IMR-90 (cell line): ENCODE measurements at regions not wholly inside any gene's neighbourhood (a gene's known extent, or its start where the extent isn't known, plus 50 kb on each side); places are given as distances from the start of the nearest gene placed in this dataset.

ENCODE experiments used
- BHLHE40 ChIP-seq: fragments of 150-350 bp; IDR thresholded peaks from 2 replicates; pipeline ENCODE4 v1.6.1; 2016; ENCODE audit warnings: mild to moderate bottlenecking, low read depth, low read length
- CEBPB ChIP-seq: IDR thresholded peaks from 2 replicates; pipeline ENCODE4 v1.6.1; 2012; ENCODE audit warnings: low read depth, low read length, improper control_type of control experiment
- CHD1 ChIP-seq: IDR thresholded peaks from 2 replicates; pipeline ENCODE4 v1.6.1; 2012; ENCODE audit warnings: low read depth, low read length, improper control_type of control experiment
- ELK1 ChIP-seq: fragments of 150-350 bp; IDR thresholded peaks from 2 replicates; pipeline ENCODE4 v1.6.1; 2016; ENCODE audit warnings: low read depth, mild to moderate bottlenecking, low read length, moderate library complexity, borderline replicate concordance
- MAFK ChIP-seq: IDR thresholded peaks from 2 replicates; pipeline ENCODE4 v1.6.1; 2012; ENCODE audit warnings: low read depth, low read length, improper control_type of control experiment
- MXI1 ChIP-seq: IDR thresholded peaks from 2 replicates; pipeline ENCODE4 v1.6.1; 2012; ENCODE audit warnings: low read depth, mild to moderate bottlenecking, low read length, moderate library complexity, borderline replicate concordance
- NFE2L2 ChIP-seq: fragments of 150-350 bp; IDR thresholded peaks from 2 replicates; pipeline ENCODE4 v1.6.1; 2016; ENCODE audit warnings: low read depth, mild to moderate bottlenecking, low read length
- POLR2A ChIP-seq: IDR thresholded peaks from 2 replicates; pipeline ENCODE4 v1.6.1; 2012; ENCODE audit warnings: mild to moderate bottlenecking, low read depth, low read length
- RAD21 ChIP-seq: IDR thresholded peaks from 2 replicates; pipeline ENCODE4 v1.6.1; 2012; ENCODE audit warnings: low read length, improper control_type of control experiment
- RCOR1 ChIP-seq: IDR thresholded peaks from 2 replicates; pipeline ENCODE4 v1.6.1; 2012; ENCODE audit warnings: mild to moderate bottlenecking, low read length, improper control_type of control experiment; ENCODE audit not compliant: insufficient replicate concordance
- RFX5 ChIP-seq: IDR thresholded peaks from 2 replicates; pipeline ENCODE4 v1.8.0; 2012; ENCODE audit warnings: low read depth, mild to moderate bottlenecking, low read length, moderate library complexity
- SMC3 ChIP-seq: fragments of 150-350 bp; IDR thresholded peaks from 2 replicates; pipeline ENCODE4 v1.6.1; 2016; ENCODE audit warnings: low read depth, mild to moderate bottlenecking, antibody characterized with exemption, low read length, moderate library complexity
- USF2 ChIP-seq: fragments of 150-350 bp; IDR thresholded peaks from 2 replicates; pipeline ENCODE4 v1.6.1; 2017; ENCODE audit warnings: mild to moderate bottlenecking, antibody characterized with exemption, low read length, low read depth
- TF ChIP-seq, protein P1 (sequence below): conservative IDR thresholded peaks from 2 replicates; pipeline ENCODE4 v1.5.1; 2012; ENCODE audit warnings: mild to moderate bottlenecking, low read depth, low read length, improper control_type of control experiment

DNA sequence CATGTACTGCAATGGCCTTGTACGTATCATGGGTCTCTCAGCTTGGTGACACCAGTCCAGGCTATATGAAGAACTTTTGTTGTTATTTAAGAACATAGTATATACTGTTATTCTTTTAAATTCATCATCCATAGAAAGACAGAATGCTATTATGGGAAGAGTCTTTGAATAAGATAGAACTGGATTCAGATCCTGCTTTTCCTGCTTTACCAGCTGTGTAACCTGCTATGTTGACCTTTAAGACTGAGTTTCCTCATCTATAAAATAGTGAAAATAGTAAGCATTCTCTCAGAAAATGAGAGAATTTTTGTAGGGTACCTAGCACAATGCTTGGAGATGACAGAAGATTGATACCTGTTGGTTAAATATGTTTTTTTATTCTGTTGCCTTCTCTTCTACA, 204.1 kb upstream of the TBL1XR1 start:
- TF ChIP-seq NFE2L2 (no peak), ELK1 (no peak), SMC3 (no peak), RAD21 (no peak), POLR2A (no peak), CEBPB (no peak), USF2 (no peak), CHD1 (no peak), MXI1 (no peak), MAFK (no peak), RCOR1 (no peak), BHLHE40 (no peak), RFX5 (no peak)
- TF ChIP-seq, protein P1, sequence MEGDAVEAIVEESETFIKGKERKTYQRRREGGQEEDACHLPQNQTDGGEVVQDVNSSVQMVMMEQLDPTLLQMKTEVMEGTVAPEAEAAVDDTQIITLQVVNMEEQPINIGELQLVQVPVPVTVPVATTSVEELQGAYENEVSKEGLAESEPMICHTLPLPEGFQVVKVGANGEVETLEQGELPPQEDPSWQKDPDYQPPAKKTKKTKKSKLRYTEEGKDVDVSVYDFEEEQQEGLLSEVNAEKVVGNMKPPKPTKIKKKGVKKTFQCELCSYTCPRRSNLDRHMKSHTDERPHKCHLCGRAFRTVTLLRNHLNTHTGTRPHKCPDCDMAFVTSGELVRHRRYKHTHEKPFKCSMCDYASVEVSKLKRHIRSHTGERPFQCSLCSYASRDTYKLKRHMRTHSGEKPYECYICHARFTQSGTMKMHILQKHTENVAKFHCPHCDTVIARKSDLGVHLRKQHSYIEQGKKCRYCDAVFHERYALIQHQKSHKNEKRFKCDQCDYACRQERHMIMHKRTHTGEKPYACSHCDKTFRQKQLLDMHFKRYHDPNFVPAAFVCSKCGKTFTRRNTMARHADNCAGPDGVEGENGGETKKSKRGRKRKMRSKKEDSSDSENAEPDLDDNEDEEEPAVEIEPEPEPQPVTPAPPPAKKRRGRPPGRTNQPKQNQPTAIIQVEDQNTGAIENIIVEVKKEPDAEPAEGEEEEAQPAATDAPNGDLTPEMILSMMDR, result no peak
